Mononuclear cell (primary cell): ENCODE measurements at regions not wholly inside any gene's neighbourhood (a gene's known extent, or its start where the extent isn't known, plus 50 kb on each side); places are given as distances from the start of the nearest gene placed in this dataset.

ENCODE experiments used
- H3K27me3 ChIP-seq: 2 replicates; pipeline ENCODE4 v1.6.0; 2011; ENCODE audit warnings: low read length, control low read depth; ENCODE audit not compliant: insufficient read depth
- H3K4me1 ChIP-seq: 2 replicates; pipeline ENCODE4 v1.5.1; 2011; ENCODE audit warnings: mild to moderate bottlenecking, low read length, control low read depth; ENCODE audit not compliant: insufficient read depth
- H3K4me3 ChIP-seq: 2 replicates; pipeline ENCODE4 v1.5.1; 2011; ENCODE audit warnings: mild to moderate bottlenecking, low read length, moderate library complexity
- H3K9me3 ChIP-seq: 2 replicates; pipeline ENCODE4 v1.5.1; 2011; ENCODE audit warnings: low read depth, mild to moderate bottlenecking, control low read depth, low read length

DNA sequence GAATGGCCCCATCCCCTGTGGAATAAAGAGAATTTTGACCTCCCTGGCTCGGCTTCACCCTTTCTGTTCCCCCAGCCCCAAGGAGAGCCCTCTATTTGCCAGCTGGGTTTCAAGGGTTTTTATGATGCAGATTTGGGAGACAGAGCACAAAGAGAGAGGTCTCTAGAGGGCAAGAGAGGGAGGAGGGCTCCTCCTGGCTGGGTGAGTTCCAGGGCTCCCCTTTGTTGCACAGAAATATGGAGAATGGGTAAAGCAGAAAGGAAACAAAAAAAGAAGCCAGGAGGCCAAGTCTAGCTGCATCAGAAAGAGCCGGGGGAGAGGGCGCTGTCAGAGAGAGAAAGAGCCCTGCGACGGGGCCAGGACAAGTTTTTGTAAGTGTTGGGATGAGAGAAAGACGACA is 319.6 kb upstream of the RTL1 start:
- Histone ChIP-seq H3K27me3 (no peaks in the 10 kb centered on the region), H3K4me1 (no peaks in the 10 kb centered on the region), H3K9me3 (no peaks in the 10 kb centered on the region), H3K4me3 (no peak overlapping the region)

GRCh38 chr14:101223561-101224162 is 320.1 kb upstream of the RTL1 start:
- Histone ChIP-seq H3K4me3 (no peak overlapping the region), H3K9me3 (no peaks in the 10 kb centered on the region), H3K4me1 (no peaks in the 10 kb centered on the region)

DNA sequence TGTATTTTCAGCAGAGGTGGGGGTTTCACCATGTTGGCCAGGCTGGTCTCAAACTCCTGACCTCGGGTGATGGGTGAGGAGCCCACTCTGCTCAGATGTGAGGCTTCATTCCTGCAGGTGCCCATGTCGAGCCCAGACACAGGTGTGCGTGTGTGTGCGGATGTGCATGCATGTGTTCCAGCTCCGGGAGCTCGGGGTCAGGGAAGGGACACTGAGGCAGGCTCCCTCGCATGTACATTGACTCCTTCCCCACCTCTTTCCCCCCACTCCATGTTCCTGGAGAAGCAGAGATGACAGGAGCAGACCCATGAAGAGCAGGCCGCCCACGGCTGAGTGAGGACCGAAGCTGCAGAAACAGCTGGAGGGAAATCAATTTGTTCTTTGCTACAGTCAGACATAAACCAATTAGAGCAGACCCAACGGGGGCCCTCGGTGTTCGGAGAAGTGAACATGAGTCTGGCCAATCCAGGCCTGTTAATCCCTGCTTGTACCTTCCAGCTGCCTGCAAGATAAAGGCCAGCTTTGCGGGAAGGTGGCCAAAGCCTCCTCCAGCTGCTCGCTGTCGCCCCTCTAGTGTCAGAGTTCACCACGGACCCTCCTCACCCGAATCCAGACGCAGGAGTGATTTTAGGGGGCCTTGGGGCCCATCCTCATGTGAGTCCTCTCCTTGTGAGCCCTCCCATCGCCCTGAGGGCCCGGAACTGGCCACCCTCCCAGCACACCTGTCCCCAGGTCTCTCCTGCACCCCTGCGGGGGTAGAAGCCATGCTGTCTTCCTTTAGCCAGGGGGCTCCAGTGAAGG is 321.0 kb upstream of the RTL1 start:
- Histone ChIP-seq H3K4me3 (no peak overlapping the region), H3K27me3 (no peaks in the 10 kb centered on the region), H3K9me3 (no peaks in the 10 kb centered on the region), H3K4me1 (no peaks in the 10 kb centered on the region)

More at GRCh38 chr14:101223561-101224162, 320.1 kb upstream of the RTL1 start:
- H3K27me3 ChIP-seq = no peaks in the 10 kb centered on the region

DNA sequence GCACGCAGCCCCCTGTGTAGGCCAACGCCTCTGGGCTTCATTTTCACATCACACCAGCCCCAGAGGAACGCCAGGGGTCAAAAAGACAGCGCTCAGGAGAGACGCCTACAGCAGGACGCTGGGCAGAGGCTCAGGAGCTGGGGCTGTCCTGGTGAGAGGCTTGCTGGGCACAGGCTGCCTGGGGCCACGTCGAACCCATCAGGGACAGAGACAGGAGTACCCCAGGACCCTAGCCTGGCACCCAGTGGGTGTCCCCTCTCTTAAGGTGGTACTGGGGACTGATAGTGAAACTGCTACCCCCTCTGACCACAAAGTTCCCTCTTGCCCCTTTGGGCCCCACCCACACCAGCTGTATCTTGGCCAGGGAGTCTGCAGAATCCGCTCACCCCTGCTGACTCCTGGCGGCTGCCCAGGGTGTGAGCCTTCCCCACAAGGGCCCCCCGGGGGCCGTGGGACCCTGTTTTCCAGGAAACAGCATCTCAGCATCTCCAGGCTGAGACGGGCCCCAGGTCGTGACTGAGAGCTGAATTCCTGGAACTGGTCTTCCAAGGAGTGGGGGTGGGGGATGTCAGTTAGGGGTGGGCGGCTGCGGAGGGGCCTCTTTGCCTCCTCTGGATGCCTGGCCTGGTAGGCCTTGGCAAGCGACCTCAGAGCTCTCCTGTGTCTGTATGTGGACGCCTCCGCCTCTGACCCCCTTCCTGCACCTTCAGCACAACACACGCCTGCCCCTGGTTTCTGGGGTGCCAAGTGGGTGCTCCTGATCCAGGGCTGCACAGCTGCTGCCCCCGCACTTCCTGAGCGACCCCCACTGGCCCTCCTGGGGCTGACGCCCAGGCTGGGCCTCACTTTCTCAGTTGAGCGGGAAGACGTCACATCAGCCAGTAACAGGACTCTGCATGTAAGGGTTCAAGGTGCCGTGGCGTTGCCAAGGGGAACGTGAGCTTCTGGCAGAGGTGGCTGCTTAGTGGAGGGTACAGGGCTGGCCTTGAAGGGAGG is 321.9 kb upstream of the RTL1 start:
- H3K9me3 ChIP-seq = no peaks in the 10 kb centered on the region
- no peaks in the 10 kb centered on the region for H3K4me1 ChIP-seq
- H3K4me3 ChIP-seq = no peak overlapping the region
- no peaks in the 10 kb centered on the region for H3K27me3 ChIP-seq

GRCh38 chr14:101226265-101226602 is 322.7 kb upstream of the RTL1 start:
- Histone ChIP-seq H3K4me3 (no peak overlapping the region), H3K4me1 (no peaks in the 10 kb centered on the region), H3K9me3 (no peaks in the 10 kb centered on the region), H3K27me3 (no peaks in the 10 kb centered on the region)

GRCh38 chr14:101226603-101227425 is 323.3 kb upstream of the RTL1 start:
- no peaks in the 10 kb centered on the region for H3K27me3 ChIP-seq
- H3K9me3 ChIP-seq = no peaks in the 10 kb centered on the region
- H3K4me3 ChIP-seq = no peak overlapping the region
- H3K4me1 ChIP-seq = no peaks in the 10 kb centered on the region

DNA sequence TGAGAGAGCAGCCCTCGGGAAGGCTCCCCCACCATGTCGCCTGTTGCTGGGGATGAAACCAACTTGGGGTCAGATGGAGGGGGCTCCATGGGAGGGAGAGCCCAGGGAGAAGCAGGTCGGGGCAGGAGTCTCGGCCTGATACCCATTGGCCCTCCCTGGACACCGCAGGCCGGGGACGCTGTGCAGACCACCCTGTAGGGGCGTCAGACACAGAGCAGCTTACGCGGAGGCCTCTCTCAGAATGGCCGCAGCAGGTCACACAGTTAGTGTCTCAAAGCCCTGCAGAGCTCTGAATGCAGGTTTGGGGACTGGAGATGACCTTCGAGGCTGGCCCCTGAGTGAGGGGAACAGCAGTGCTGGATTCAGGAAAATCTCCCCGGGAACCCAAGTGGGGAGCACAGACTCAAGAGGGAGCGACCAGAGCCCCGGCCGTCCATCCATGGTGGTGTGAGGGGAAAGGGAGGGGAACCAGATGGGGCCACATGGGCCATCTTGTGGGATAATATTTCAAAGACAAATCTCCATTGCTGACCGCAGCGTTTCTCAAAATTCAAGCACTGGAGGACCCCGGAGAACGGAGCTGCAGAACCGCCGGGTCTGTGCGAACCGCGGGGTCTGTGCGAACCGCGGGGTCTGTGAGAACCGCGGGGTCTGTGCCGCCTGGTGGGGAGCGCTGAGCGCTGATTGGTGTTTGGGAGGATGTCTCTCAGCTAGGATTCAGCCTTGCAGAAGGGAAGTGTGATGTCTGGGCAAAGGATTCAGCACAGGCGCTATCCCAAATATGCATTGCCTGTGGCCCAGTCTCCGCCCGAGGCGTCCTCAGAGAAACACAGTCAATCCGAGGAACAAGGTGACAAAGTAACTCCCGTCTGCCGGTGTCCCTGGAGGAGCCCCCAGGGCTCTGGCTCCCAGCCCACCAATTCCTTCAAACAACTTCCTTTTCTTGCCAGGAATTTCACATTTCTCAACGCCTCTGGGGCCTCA is 324.4 kb upstream of the RTL1 start:
- Histone ChIP-seq H3K4me3 (no peak overlapping the region), H3K27me3 (no peaks in the 10 kb centered on the region), H3K9me3 (no peaks in the 10 kb centered on the region), H3K4me1 (no peaks in the 10 kb centered on the region)

- Histone ChIP-seq H3K9me3 (no peaks in the 10 kb centered on the region), H3K4me3 (no peak overlapping the region), H3K27me3 (no peaks in the 10 kb centered on the region), H3K4me1 (no peaks in the 10 kb centered on the region)
Observed at GRCh38 chr14:101228949-101229541, 325.5 kb upstream of the RTL1 start.

- no peak overlapping the region for H3K4me3 ChIP-seq
- H3K9me3 ChIP-seq = no peaks in the 10 kb centered on the region
- no peaks in the 10 kb centered on the region for H3K4me1 ChIP-seq
- H3K27me3 ChIP-seq = no peaks in the 10 kb centered on the region
Observed at GRCh38 chr14:101229666-101230065, 326.1 kb upstream of the RTL1 start.

DNA sequence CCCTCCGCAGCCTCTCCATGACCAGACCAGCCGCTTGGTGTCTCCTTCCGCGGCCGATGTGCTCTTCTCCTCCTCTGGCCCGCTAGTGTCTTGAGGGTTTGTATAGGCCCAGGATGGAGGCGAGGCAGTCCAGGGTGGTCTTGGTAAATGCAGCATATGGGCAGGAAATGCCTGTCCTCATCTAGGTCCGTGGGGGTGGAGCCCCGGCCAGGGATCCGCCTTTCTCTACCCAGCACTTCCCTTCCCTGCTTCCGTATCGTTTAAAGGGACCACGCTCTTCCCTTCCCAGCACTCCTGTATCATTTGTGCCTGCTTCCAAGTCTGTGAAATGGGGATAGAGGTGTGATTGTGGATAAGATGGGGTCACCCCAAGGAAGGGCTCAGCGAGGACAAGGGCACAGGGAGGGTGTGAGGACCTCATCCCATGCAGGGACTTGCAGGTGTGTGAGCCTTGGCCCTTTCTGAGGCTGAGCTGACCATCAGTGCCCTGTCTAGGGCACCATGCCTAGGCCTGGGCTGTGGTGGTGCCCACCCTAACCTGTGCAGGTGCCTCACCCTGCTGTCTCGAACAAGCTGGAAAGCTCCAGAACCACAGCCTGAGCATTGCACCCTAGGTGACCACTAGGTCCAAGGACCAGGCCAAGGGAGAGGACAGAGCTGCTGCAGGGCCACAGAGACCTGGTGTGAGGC is 326.8 kb upstream of the RTL1 start:
- H3K4me3 ChIP-seq = no peak overlapping the region

GRCh38 chr14:101230851-101231550 is 327.5 kb upstream of the RTL1 start:
- Histone ChIP-seq H3K4me1 (no peaks in the 10 kb centered on the region), H3K9me3 (no peaks in the 10 kb centered on the region), H3K27me3 (no peaks in the 10 kb centered on the region), H3K4me3 (no peak overlapping the region)

More for the DNA sequence above, 326.8 kb upstream of the RTL1 start:
- Histone ChIP-seq H3K27me3 (no peaks in the 10 kb centered on the region), H3K9me3 (no peaks in the 10 kb centered on the region), H3K4me1 (no peaks in the 10 kb centered on the region)

DNA sequence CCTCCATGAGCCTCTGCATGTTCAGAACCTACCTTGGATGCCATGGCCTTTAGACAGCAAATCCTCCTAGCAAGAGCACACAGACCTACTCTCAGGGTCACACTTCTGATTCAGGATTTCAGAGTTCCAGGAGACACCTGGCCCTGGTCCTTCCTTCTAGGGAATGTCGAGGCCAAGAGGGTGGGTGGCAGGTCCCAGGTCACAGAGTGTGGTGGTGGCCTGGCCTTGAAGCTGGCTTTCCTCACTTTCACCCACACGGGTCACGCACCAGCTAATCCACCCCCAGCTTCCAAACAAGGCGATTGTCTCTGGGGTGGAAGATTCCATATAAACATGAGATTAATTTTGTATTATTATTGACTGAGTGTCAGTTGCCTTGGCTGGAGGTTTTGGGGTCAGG is 328.3 kb upstream of the RTL1 start:
- no peaks in the 10 kb centered on the region for H3K4me1 ChIP-seq
- H3K27me3 ChIP-seq = no peaks in the 10 kb centered on the region
- no peaks in the 10 kb centered on the region for H3K9me3 ChIP-seq
- H3K4me3 ChIP-seq = no peak overlapping the region
